GM21360 (cell line): ENCODE measurements at regions not wholly inside any gene's neighbourhood (a gene's known extent, or its start where the extent isn't known, plus 50 kb on each side); places are given as distances from the start of the nearest gene placed in this dataset.
"Not testable (repeated sequence)": the region's sequence is repeated elsewhere in the genome, so short reads cannot be mapped to it uniquely, and the experiment has no call there.

ENCODE experiments used
- ATAC-seq: cut with Tn5 transposase; IDR thresholded peaks from one replicate; pipeline ENCODE4 v1.9.1; 2021; ENCODE audit warnings: mild to moderate bottlenecking, moderate library complexity; ENCODE audit not compliant: unreplicated experiment

- no peak for ATAC-seq
Measured at GRCh38 chr12:13368971-13369370, 172.4 kb downstream of the EMP1 start.

GRCh38 chr12:13368431-13368830, 171.9 kb downstream of the EMP1 start:
- no peak for ATAC-seq

- no peak for ATAC-seq
Measured at GRCh38 chr12:13367973-13368372, 171.4 kb downstream of the EMP1 start.

GRCh38 chr12:13365748-13366366, 169.3 kb downstream of the EMP1 start:
- no peak for ATAC-seq

- ATAC-seq = peak; percentile 95
Measured at GRCh38 chr12:13362260-13362841, 165.8 kb downstream of the EMP1 start.

- no peak for ATAC-seq
Measured at GRCh38 chr12:13359636-13360035, 163.1 kb downstream of the EMP1 start.

- no peak for ATAC-seq
Measured at GRCh38 chr12:13358391-13358905, 161.9 kb downstream of the EMP1 start.

GRCh38 chr12:13350946-13351345, 154.4 kb downstream of the EMP1 start:
- no peak for ATAC-seq

- ATAC-seq = no peak
Measured at GRCh38 chr12:13350381-13350780, 153.9 kb downstream of the EMP1 start.

GRCh38 chr12:13348464-13348863, 151.9 kb downstream of the EMP1 start:
- ATAC-seq = no peak

- no peak for ATAC-seq
Measured at GRCh38 chr12:13347241-13348043, 150.9 kb downstream of the EMP1 start.

- ATAC-seq = no peak
Measured at GRCh38 chr12:13345722-13346121, 149.2 kb downstream of the EMP1 start.

- no peak for ATAC-seq
Measured at GRCh38 chr12:13343375-13343774, 146.8 kb downstream of the EMP1 start.

- ATAC-seq = no peak
Measured at GRCh38 chr12:13342971-13343370, 146.4 kb downstream of the EMP1 start.

- ATAC-seq = no peak
Measured at GRCh38 chr12:13340149-13340548, 143.6 kb downstream of the EMP1 start.

GRCh38 chr12:13339538-13339937, 143.0 kb downstream of the EMP1 start:
- no peak for ATAC-seq

- no peak for ATAC-seq
Measured at GRCh38 chr12:13339091-13339490, 142.6 kb downstream of the EMP1 start.

GRCh38 chr12:13337791-13338190, 141.3 kb downstream of the EMP1 start:
- no peak for ATAC-seq

- no peak for ATAC-seq
Measured at GRCh38 chr12:13336216-13336615, 139.7 kb downstream of the EMP1 start.

GRCh38 chr12:13328535-13328934, 132.0 kb downstream of the EMP1 start:
- ATAC-seq = no peak

- ATAC-seq = no peak
Measured at GRCh38 chr12:13326076-13326475, 129.6 kb downstream of the EMP1 start.

- not testable (repeated sequence) for ATAC-seq
Measured at GRCh38 chr12:13325037-13325436, 128.5 kb downstream of the EMP1 start.
